DMS79 treated with DMSO at 0.1 percent for 48 hours (cell line): ENCODE measurements at regions not wholly inside any gene's neighbourhood (a gene's known extent, or its start where the extent isn't known, plus 50 kb on each side); places are given as distances from the start of the nearest gene placed in this dataset.

Experiments
- DNase-seq: peaks from one replicate; lab custom pipeline; 2025; lab: John Stamatoyannopoulos, UW

DNA sequence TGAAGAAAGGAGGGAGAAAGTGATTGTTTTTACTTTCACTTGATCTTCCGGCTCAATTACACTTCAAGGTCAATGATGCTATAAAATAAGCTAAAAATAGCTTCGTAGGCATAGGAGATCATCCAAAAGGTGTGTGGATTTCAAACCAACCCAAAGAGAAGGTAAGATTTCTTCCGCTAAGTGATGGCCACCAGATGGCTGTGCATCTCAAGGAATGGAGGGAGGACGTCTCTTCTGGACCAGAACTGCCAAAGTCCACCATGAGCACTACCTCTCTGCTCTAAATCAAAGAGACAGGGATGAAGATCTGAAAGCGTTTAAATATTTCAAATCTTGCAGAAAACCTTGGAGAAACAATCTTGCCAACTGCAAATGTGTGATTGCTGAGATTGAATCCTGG is 199.1 kb upstream of the ZPLD1 start:
- no peak for DNase-seq

DNA sequence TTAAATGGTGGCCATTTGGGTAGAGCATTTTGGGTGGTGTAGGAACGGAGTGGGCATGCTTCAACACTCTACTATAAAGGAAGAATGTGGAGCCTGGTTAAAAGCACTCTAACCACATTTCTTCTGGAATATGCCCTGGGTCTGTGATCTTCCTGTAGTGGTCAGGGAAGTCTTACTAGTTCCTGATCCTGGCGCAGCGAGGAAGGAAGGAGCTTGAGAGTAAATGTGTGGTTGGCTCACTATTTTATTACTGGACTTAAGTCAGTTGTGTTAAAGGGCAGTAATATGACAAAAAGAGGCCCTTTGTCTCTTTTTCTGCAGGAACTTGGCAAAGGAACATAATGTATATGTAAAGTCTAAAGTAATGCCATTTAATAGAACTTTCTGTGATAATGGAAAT is 197.6 kb upstream of the ZPLD1 start:
- DNase-seq, result no peak

DNA sequence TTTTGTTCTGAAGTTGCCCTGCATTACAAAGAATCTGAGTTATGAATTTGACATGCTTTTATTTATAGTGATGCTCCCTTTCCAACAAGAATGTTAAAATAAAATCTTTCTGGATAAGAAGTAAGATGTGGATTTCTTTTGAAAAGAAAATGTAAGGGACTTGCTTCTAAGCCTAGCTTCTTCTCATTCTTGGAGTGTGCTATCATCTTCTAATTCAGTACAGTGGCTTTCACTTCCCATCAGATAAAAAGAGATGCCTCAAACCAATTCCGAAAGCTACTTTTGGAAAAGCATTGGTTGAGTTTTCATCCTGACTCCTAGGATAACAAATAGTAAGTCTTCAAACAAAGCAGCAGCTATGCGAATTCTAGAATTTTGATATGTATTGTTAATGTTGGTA is 197.0 kb upstream of the ZPLD1 start:
- no peak for DNase-seq

DNA sequence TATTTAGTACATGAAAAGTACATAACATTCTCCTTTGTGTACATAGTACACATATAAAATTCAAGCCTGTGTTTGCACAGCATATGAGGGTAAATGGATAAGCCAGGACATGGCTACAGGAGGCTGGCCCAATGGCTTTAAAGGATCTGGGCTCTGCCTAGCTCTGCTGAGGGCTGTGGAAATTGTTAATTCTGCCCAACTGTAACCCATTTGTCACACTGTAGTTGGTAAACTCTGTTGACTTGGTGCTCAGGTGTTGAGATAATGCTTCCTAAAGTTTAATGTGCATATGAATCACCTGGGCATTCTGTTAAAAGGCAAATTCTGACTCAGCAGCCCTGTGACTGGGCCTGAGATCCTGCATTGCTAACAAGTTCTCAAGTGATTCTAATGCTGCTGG is 196.5 kb upstream of the ZPLD1 start:
- DNase-seq, result no peak

DNA sequence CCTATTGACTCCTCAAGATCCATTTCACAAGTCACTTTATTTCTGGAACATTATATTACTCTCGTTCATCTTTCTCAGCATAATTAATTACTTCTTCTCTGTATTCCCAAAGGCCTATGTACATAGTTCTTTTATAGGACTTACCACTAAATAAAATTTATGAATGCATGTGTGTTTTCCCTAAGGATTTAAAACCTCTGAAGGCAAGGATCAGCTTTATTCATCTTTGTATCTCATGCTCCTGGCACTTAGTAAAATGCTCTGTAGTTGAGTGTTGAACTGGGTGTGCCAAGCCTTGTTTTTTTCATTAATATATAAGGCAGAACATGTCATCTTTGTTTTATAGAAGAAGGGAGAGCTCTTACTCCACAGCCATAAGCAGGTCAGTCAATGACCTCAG is 194.1 kb upstream of the ZPLD1 start:
- no peak for DNase-seq

DNA sequence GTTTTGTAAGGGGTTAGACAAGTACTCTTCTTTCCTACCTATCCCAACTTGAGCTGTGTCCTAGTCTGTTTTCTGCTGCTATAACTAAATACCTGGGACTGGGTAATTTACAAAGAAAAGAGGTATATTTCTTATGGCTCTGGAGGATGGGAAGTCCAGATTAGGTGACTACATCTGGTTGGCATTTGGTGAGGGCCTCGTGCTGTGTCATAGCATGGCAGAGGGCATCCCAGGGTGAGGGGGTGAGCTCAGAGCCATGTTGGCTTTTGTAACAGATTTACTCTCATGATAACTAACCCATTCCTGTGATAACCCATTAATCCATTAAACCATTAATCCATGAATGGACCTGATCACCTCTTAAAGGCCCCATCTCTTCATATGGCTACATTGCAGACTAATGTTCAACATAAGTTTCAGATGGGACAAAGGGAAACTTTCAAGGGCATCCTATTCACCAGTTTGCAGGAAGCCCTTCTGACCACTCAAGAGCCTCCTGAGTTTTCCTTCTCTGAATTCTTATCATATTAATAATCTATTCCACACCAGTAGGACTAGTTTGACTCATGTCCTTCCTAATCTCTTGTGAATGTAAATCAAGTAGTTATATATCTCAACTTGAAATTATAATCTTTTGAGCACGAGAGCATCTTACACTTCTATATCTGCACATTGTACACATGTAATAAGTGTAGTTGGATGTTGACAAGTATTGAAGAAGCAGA is 185.7 kb upstream of the ZPLD1 start:
- DNase-seq, result no peak

DNA sequence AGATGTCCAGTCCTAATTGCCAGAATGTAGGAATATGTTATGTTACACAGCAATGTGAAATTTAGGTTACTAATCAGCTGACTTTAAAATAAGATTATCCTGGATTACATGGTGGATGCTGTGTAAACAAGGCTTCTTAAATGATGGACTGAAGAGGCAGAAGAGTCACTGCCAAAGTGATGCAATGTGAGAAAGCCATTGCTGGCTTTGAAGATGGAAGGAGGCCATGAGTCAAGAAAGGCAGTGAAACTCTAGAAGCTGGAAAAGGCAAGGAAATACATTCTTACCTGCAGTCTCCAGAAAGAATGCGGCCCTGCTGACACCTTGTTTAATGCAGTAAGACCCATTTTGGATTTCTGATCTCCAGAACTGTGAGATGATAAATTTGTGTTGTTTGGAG is 179.1 kb upstream of the ZPLD1 start:
- DNase-seq, result no peak

DNA sequence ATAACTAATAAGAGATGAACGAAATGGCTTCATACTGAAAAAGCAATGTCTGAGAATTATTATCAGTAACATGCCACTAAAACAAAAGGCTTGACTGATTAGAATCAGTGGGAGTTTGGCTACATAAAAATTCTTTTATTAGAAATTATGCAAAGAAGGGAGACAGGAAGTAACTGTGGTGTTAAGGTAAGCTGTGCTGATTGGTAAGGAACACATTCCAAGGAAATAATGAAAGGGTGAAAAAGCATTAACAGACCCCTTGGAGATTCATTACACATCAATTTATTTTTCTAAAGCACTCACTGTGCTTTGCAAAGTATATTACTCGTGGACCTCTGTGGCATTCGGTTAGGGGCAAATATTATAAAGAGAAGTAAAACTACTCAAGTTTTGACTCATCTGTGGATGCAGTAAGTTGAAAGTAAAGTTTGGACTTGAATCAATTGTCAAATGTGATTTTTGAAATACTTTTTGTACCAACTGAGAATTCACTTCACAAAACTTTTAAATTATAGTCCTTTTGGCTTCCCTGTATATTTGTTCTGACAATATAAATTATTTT is 176.1 kb upstream of the ZPLD1 start:
- DNase-seq, result no peak

DNA sequence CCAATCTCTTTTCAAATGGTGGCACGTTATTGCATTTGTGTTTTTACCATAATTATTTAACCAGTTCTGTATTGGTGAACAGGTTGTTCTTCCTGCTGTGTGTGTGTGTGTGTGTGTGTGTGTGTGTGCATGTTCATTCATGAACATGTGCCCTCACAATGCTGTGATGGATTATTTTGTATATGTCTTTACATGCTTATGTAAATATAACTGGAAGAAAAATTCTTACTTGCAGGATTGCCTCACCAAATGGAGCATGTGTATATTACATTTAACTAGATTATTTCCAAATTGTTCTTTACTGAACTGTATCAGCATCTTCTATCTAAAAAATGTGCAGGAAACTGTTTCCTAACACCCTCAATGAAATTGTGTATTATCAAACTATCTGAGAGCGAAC is 175.2 kb upstream of the ZPLD1 start:
- DNase-seq, result no peak

DNA sequence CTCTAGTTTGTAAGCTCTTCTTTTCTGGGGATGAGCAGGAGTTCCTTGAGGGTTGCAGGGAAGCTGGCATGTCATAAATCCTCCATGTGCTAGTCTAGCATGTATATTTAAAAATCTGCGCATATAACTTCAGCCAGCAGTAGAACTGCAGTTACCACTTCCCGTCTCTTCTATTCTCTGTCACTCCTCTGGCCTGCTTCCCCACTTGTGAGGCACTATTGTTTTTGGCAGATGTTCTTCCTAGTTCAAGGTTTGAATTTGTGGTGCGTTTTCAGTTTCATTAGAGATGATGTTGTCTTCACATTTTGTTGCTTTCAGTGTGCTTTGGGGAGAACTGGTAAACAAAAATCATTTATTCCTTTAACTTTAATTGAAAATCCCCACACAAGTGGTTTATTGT is 169.1 kb upstream of the ZPLD1 start:
- DNase-seq, result no peak

DNA sequence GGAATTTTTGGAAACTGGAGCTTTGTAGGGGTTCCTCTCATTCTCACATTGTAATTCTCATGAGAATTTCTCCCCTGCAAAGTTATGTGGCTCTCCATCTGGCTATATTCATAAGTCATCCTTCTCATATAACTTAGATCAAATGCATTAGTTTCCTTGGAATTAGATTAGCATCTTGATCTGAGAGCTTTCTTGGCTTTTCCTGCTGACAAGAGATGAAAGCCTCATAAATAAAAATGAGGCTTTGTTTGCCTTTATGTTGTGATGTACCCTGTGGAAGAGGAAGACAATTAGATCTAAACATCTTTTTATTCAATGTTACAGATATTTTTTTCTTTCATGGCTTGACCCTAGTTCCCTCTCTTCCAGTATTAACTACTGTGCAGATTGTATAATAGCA is 165.4 kb upstream of the ZPLD1 start:
- no peak for DNase-seq

DNA sequence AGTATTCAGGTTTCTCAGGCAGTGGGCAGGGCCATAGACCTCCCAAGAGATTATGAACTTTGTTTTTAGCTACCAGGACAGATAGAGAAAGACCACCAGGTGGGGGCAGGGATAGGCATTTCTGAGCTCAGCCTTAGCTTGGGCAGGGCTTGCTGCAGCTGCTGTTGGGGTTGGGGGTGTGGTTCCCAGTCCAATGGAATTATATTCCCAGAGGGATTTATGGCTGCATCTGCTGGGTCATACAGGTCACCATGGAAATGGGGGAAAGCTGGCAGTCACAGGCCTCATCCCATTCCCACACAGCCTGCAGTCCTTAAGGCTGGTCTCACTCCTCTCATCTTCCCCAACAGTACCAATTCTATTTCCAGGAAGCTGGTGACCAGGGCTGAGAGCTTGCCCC is 144.6 kb upstream of the ZPLD1 start:
- no peak for DNase-seq

DNA sequence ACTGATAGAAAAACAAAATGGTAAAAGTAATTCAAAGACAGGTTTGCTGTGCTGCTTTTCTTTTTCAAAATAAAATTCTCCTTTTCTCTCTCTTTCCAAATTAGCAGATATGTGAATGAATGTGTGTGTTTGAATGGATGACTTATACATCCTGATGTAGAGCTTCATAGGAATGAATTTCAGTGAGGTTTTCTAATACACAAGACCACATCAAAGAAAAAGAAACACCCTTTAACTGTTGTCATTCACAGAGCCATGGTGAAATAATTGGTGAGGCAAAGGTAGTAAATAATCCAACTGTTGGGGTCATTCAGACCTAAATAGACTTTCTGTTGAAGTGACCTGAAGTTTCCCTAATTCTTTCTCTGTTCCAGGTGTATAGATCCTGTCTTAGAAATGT is 139.1 kb upstream of the ZPLD1 start:
- no peak for DNase-seq

DNA sequence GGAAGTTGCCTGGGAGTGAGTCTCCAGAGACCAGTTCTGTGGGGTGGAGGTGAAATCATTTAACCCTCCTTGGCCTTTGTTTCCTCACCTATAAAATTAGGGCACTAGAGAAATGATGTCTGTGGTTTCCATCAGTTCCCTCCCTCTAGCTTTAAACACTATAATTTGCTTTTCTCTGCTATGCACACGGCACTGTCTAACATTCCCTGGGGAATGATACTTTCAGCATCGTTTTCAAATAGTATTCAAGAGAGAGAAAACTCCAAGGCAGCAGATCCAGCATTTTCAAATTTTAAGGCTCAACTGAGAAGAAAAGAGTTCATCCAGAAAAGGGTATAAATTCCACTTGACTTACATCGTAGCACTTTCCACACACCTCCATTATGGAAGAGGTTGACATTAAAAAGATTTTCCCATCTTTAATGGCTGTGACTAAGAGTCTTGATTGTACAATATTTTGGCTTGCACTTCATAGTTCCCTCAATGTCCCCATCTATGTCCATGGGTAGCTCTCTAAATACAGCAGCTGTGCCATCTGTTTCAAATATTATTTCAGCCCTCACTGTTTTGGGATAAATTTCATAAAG is 137.7 kb upstream of the ZPLD1 start:
- DNase-seq, result no peak

DNA sequence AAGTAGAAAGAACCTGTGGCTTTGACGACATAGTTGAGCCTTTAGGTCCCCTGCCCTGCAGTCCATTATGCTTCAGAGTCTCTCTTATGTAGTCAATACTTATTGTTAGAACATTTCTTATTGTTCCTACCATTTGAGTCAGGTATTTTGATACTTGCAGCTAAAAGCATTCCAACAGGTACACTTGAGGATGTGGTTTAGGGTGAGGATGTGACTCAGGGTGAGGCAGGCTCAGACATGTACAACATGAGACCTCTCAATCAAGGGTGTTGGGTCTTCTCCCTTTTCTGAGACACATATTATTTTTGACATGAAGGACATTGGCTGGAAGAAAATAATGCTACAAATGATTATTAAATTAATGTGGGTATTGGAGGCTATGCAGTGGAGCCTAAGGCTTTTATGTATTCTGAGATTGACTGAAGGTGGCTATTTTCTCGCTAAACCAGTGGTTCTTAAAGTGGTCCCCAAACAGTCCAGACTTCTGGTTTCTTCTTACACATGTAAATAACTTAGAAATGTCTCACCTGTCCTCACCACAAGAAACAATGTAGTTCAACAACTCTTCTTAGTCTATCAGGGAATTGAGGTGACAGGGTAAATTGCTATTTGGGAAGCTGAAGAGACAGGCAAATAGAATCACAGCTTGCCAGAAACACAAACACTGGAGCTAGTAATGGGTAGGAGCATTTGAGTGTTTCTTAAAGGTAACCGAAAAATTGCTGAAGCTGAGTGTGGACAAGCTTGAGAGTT is 135.5 kb upstream of the ZPLD1 start:
- peak; percentile 4 for DNase-seq

DNA sequence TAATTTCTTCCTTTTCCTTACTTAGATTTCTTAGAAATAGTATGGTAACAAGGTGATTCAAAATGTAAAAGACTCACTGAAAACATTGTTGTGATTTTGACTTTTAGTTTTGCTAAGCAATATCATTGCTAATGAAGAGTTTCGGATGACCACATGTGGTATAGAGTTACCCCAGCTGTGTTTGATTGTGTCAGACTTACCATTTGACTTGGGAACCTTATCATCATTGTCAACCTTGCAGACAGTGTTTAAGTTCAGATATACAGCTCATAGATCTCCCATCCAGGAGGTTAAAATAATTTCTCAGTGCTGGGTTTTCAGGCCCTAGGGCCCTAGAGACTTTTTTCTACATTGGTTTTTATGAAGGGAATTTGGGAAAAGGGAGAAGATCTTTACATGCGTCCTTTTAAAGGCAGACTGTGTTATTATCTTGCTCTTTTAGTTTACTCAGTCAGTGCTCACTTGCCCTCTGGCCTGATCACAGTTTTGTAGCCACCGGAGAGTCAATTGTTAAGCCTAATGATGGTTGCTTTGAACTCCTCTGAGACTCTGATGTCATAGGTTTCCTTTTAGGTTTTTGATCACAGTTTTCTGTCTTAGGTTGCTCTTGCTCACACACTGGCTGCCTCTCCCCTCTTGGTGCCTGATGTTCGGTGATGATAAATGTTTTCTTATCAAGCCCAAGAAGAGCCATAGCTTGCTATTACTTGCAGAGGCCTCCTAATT is 133.5 kb upstream of the ZPLD1 start:
- DNase-seq, result no peak

DNA sequence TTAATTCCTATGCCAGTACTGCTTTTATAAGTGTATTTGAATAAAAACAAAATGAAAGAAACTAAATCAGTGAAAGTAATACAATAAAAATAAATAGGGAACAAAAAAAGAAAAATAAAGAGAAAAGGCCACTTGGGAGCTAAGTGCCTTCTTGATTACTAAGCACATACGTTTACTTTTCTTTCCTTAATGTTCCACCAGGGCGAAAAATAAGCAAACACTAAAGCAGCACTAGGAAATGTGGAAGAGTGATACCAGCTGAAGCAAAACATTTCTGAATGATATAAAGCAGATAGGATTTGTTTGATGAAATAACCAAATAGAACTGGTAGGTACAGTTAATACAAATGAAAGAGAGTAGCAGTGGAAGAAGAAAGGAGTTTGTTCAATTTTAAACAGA is 132.8 kb upstream of the ZPLD1 start:
- DNase-seq, result no peak

DNA sequence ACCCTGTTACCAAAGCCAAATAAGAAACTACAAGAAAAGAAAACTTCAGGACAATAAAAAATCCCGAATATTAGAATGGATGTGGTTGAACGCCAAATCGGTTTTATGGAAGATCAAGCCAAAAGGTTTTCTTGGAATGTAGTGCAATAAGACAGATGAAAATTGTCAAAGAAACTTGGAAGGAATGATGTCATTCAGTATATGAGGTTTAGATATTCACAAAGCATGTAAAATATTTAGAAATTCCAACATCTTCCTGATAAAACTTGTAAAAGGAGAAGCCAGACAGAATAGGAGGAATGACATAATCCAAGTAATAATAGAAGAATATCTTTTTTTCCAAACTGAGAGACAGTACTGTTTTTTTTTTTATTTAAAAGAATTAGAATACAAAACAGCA is 130.3 kb upstream of the ZPLD1 start:
- no peak for DNase-seq

DNA sequence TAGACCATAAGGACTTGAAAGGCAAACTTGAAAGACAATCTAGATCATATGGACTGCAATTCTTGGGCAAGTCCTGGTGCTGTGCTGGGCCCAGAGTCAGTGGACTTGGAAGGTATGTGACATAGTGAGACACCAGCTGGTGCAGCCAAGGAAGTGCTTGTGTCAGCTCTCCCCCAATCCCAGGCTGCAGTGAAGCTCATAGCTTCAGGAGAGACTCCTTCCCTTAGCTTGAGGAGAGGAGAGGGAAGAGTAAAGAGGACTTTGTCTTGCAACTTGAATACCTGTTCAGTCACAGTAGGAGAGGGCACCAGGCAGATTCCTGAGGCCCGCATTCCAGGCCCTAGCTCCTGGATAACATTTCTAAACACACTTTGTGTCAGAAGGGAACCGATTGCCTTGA is 127.4 kb upstream of the ZPLD1 start:
- no peak for DNase-seq

DNA sequence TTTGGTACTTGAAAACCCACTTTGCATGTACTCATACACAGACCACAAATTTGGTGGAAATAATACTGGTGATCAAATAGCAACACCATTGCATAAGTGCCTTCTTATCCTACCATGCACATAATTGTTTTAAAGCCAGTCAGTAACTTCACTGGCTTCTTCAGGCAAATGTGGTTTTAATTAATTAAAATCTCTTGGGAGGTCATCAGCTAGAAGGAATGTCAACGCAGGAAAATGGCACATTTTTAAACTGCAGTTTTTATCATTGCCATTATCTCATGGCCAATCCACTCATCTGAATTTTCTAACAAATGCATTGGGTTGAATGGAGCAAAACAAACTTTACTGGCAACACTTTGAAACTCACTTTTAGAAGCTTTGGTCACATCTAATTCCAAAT is 105.7 kb upstream of the ZPLD1 start:
- no peak for DNase-seq

DNA sequence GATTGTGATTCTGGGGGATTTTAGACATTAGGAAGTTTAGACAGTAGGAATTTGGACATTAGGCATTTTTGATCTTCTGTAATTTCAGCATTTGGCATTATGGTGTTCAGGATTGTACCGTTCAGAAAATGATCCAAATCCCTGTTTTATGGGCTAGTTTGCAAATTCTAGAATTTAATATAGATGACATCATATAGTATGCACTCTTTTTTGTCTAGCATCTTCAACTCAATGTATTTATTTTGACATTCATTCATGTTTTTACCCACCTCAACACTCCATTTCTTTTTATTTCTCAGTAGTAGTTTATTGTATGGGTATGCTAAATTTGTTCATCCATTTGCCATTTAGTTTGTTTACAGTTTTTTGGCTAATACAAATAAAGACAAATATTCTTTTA is 105.3 kb upstream of the ZPLD1 start:
- no peak for DNase-seq

DNA sequence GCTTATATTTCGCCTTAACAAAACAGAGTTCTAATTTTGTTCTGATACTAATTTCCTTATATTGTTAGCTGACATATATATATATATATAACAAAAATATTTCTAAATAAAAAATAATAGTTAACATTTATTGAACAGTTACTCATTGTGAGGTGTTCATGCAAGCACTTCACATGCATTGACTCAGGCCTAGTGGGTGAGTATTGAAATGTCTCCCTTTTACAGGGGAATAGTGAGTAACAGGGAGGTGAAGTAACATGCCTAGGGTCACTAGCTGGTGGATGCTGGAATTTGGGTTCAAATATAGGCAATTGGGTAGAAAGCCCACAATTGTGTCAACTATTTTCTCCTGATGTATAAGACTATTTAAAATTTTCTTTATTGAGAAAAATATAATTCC is 102.6 kb upstream of the ZPLD1 start:
- DNase-seq, result no peak

DNA sequence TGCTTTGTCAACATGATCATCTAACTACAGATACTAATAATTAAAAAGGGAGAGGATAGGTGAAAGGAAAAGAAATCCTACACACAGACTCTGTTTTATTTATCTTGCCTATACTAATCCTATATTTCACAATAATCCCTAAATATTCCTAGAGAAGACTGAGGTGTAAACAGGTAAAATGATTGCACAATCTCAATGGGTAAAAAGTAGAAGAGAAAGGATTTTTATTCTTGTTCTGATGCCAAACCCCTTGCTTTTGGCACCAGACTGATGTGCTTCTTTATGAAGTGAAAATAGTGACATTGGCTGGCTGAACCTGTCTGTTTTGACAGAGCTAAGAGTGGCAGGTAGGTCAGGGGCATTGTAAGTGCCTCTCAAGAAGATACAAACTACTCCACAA is 101.9 kb upstream of the ZPLD1 start:
- no peak for DNase-seq
